GM18867 (cell line): ENCODE measurements at regions not wholly inside any gene's neighbourhood (a gene's known extent, or its start where the extent isn't known, plus 50 kb on each side); places are given as distances from the start of the nearest gene placed in this dataset.
"Not testable (repeated sequence)": the region's sequence is repeated elsewhere in the genome, so short reads cannot be mapped to it uniquely, and the experiment has no call there.

Experiments
- ATAC-seq: cut with Tn5 transposase; IDR thresholded peaks from one replicate; pipeline ENCODE4 v1.9.1; 2021; ENCODE audit warnings: mild to moderate bottlenecking, moderate library complexity; ENCODE audit not compliant: unreplicated experiment

DNA sequence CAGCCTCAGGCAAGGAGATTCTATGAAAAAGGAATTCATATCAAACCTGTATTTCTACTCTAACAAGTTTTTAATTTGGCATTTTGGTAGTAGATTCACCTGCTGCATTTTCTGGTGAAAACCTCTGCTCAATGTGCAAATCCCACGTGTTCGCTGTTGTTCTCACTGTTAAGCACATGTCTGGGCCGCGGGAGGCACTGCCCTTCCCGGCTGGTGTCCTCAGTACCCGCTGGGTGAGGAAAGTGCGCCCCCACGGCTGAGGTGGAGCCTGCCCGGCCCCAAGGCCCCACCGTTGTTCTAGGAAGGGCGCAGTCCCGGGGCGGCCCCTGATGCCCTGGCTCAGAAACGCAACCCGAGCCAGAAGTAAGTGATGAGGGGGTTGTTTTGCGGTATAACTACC is 193.4 kb upstream of the VWC2 start:
- no peak for ATAC-seq

DNA sequence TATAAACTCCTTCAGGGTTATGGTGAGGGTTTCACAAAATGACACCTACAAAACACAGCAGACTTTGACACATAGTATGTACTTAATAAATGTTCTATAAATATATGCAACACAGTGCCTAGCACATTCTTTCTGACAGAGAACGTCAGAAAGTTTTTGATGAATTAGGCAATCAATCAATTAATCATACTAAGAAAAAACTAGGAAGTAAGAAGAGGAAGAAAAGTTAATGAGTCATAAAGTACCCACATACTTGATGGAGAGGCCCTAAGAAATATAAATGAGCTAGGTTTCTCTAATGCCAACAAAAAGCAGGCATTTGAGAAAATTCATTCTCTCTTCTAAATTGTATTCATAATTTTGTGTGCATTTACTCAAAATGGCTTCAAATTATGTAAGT is 192.7 kb upstream of the VWC2 start:
- ATAC-seq = no peak

DNA sequence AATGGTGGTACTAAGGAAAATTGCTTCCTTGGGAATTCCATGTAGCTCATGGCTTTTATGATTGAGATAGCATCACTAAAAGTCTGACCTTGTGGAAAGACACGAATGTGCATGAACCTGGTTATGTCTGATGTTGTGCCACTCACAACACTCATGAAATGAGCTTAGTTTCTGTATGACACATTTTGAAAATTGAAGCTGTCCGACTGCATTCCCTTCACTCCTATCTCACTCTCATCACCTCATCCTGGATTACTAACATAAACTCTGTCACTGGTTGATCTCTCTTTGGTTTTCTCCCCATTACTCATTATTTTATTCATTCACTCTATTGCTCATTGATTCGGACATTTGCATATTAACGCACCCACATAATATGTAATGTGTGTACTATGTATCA is 190.0 kb upstream of the VWC2 start:
- no peak for ATAC-seq

- ATAC-seq = no peak
Observed at GRCh38 chr7:49596701-49597491, 176.5 kb upstream of the VWC2 start.

GRCh38 chr7:49597805-49598204 is 175.6 kb upstream of the VWC2 start:
- ATAC-seq = no peak

DNA sequence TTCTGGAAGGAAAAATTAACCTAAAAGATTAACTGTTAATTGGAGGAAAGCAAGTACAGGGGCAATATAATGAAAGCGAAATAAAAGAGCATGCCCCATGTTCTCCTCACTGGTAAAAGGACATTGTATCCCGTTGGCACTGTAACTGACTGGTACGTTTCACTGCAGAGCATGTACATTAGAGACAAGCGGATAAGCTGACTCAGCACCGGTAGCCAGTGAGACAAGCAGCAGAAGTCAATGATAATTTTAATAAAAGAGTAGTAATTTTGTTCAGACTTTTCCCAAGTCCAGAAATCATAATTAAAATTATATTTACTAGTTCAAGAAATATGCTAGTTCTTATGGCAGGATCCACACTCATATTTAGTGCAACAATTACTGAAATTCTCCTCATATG is 161.5 kb upstream of the VWC2 start:
- no peak for ATAC-seq

DNA sequence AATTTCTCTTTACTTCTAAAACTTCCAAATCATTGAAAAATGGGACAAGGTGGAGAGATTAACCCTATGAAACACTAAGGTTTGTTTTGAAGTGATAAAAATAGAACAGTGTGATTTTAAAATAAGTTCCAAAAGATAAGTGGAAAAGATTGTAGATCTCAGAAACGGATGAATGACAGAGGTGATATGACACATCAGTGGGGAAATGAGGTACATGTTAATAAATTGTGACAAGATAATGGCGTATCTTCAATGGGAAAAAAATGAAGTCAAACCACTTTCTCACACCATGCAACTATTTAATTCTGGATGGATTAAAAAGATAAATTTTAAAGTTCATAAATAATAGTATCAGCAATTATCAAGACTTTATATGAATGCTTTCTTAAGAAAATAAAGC is 159.7 kb upstream of the VWC2 start:
- no peak for ATAC-seq

DNA sequence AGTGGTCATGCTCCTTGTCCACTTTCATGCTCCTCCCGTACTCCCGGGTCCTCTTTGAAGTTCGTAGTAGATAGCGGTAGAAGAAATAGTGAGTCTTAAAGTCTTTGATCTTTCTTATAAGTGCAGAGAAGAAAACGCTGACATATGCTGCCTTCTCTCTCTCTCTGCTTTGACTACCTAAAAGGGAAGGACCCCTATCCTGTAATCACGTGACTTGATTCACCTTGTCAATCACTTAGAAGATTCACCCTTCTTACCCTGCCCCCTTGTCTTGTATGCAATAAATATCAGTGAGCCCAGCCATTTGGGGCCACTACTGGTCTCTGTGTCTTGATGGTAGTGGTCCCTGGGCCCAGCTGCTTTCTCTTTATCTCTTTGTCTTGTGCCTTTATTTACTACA is 158.5 kb upstream of the VWC2 start:
- not testable (repeated sequence) for ATAC-seq

DNA sequence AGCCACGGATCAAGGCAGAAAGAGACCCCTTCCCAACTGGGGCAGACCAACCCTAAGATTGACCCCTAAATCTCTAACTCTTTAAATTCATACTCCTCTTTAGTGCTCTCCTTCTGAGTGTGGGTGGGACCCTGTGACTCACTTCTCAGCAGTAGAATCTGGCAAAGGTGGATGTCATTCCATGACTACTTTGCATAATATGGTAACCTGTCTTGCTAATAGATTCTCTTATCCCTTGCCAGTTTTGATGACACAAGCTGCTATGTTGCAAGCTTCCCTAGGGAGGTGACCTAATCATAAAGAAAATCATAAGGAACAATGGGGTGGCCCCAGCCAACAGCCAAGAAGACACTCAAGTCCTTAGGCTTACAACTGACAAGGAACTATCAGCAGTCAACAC is 155.4 kb upstream of the VWC2 start:
- no peak for ATAC-seq

GRCh38 chr7:49623943-49624342 is 149.5 kb upstream of the VWC2 start:
- no peak for ATAC-seq

GRCh38 chr7:49624611-49625010 is 148.8 kb upstream of the VWC2 start:
- no peak for ATAC-seq

GRCh38 chr7:49630513-49630912 is 142.9 kb upstream of the VWC2 start:
- ATAC-seq = no peak

DNA sequence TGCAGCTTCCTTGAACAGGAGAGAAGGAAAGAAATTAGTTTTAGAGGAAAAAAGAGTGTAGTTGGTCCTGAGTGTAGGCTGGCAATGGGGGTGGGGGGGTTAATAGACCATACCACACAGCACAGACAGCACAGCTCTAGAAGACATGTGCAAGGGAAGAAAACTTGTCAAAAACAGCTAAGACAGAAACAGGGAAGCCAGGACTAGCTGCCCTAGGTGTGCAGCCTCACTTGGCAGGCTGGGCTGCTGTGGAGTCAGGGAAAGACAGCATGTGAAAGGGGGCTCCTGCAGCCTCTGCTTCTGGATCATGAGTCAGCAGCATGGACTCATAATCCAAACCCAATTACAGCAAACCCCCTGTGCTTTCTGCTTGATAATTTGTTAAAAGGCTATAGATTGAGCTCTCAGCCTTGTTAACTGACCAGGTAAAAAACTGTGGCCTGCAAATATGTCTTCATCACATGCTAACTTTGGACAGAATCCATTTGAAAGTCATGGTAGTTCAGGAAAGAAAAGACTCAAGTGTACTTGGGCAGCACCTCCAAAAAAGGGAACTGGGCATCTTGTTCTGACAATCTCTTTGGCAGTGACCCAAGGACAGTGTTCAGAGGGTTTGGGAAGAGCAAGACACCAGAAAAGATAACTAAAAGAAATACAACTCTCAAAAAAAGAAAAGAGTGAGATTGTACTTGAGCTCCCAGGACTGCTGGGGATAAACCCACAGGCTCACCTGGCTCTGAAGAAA is 142.2 kb upstream of the VWC2 start:
- no peak for ATAC-seq

- no peak for ATAC-seq
Observed at GRCh38 chr7:49631960-49632359, 141.5 kb upstream of the VWC2 start.

DNA sequence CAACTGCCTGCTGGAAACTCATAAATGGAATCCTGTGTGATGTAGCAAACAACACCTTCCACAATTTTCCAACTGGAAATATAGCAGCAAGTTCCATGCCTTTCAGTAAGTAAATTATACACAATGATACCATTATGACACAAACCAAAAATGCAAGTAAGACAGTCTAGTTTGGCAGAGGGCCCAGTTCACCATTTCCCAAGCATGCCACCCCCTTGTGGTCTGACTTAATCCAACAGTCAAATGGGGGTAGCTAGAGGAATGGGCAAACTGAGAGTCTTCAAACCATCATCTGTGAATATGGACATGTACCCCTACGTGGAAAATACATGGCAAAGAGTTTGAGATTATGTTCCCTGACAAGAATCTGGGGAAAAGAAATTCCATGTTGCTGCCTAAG is 137.6 kb upstream of the VWC2 start:
- ATAC-seq = peak; percentile 61

DNA sequence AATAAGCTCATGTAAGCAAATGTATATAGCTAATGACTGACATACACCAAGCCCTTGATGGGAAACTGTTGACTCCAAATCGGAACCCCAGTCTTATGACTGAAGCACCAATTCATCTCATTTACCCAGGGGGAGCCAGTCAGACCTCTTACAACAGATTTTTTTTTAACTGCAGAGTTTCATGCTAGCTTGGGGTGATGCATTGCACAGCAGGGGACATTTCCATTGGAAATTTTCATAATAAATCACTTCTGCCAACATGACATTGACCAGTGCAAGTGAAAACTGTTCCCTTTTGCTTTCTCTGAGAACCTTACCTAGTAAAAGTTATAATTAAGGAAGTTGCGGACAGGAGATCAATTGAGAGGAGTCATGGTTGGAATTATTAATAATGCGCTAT is 137.0 kb upstream of the VWC2 start:
- no peak for ATAC-seq

- ATAC-seq = no peak
Observed at GRCh38 chr7:49638166-49638565, 135.3 kb upstream of the VWC2 start.

DNA sequence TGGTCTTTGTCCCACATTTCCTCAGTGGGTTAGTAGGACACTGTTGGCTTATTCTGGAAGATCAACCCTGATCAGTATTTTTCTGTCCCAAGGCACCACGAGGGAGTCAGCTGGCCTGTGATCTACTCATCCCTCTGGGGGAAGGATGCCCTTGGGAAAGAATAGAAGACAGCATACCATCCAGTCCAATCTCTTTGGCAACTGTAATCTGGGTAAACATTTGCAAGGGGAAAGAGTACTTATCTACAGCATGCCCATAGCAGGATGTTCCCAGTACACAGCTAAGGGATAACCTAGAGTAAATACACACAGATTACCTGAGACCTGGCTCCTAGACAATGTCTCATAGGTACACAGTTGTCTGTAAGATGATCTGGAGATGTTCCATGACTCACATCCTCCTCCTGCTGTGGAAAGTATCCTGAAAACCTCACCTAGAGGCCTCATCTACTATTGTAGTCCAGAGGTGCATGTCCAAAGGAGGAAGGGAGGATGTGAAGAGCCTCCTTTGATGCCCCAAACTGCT is 134.3 kb upstream of the VWC2 start:
- no peak for ATAC-seq

DNA sequence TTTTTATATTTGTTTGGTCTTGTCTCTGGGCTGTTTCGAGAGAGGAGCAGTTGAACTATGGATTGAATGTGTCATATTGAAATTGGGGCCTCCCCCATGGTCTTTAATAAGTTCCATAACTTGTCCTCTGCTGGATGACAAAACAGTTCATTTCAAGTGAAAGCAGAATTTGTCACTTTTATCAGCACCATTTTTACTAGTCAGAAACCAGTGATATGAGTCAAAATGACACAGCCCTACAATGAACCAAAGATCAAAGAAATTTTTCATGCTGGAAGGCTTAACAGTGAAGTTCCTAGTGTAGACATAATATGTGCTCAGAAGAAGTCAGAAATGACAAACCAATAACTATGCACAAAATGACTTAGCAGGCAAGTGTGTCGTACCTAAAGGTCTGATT is 133.6 kb upstream of the VWC2 start:
- no peak for ATAC-seq

DNA sequence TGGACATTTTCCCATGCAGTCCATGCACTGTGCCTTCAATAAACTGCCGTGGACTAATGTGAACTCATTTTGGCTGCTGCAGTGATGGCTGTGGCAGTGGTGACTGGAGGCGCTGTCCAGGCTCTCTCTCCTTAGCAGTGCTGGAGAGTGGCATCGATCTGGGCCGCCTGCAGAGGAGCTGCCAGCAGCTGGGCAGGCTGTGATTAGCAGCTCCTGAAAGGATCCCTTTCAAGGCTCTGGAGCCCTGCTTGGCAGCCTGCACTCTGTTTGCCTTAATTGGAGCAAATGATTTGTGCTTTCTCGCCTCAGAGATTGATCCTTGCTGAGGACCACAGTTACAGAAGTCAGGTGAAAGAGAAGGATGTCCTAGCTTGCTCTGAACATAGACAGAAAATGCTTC is 130.1 kb upstream of the VWC2 start:
- no peak for ATAC-seq

GRCh38 chr7:49643736-49644135 is 129.7 kb upstream of the VWC2 start:
- no peak for ATAC-seq
